ENCODE measurements at regions not wholly inside any gene's neighbourhood (a gene's known extent, or its start where the extent isn't known, plus 50 kb on each side); places are given as distances from the start of the nearest gene placed in this dataset.
"Not testable (repeated sequence)": the region's sequence is repeated elsewhere in the genome, so short reads cannot be mapped to it uniquely, and the experiment has no call there.

DNA sequence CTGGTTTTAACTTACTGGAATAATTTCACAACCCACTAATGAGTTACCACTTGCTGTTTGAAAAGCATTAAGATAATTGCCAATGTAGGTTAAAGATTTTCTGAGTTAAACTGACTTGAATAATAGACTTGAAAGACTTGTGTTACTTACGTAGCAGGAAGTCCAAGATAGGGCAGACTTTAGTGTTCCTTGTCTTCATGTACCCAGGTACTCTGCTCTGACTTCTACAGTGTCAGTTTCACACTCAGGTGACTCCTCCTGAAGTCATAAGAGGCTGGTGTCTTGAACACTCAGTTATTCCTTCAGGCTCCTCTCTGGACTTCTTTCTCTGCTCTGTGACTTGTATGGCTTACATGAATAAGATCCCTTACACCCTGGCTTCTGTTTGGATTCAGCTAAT is 76.3 kb upstream of the SGK1 start:
- no peak overlapping the region for H3K27ac Mint-ChIP-seq
- DNase-seq = no peak

DNA sequence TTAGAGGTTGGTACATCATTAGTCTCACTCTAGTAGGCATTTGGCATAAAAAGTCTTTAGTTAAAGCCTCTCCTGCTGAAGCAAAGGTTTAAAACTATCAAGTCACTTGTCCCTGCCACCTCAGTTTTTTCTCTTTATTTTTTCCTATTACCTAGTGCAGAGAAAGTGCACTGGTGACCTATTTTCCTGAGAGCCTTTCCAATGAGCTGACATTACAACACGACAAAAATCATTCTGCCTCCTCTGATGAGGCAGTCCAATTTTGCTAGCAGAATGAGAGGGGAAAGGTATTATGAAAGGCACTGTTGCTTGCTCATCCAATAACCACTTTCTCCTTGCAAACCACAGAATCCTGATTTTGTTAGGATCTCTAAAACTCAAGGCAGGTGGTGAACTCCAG is 73.3 kb upstream of the SGK1 start:
- TF ChIP-seq, protein P1, sequence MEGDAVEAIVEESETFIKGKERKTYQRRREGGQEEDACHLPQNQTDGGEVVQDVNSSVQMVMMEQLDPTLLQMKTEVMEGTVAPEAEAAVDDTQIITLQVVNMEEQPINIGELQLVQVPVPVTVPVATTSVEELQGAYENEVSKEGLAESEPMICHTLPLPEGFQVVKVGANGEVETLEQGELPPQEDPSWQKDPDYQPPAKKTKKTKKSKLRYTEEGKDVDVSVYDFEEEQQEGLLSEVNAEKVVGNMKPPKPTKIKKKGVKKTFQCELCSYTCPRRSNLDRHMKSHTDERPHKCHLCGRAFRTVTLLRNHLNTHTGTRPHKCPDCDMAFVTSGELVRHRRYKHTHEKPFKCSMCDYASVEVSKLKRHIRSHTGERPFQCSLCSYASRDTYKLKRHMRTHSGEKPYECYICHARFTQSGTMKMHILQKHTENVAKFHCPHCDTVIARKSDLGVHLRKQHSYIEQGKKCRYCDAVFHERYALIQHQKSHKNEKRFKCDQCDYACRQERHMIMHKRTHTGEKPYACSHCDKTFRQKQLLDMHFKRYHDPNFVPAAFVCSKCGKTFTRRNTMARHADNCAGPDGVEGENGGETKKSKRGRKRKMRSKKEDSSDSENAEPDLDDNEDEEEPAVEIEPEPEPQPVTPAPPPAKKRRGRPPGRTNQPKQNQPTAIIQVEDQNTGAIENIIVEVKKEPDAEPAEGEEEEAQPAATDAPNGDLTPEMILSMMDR (IDR thresholded peaks at IDR 0.05) = no peak
- Mint-ChIP-seq H3K27me3 (ENCODE audit: low read depth, poor library complexity) (peaks cover 5% of the 10 kb centered on the region), H3K4me1 (peaks cover 4% of the 10 kb centered on the region), H3K4me3 (no peak overlapping the region), H3K9me3 (no peaks in the 10 kb centered on the region), H3K27ac (no peak overlapping the region), H3K36me3 (ENCODE audit: low read depth) (no peaks in the 10 kb centered on the region)
- no peak for DNase-seq

More for the DNA sequence above, 76.3 kb upstream of the SGK1 start:
- TF ChIP-seq, protein P1 (IDR thresholded peaks at IDR 0.05) = no peak
- Mint-ChIP-seq H3K27me3 (ENCODE audit: low read depth, poor library complexity) (peaks cover 5% of the 10 kb centered on the region), H3K36me3 (ENCODE audit: low read depth) (no peaks in the 10 kb centered on the region), H3K9me3 (no peaks in the 10 kb centered on the region), H3K4me3 (no peak overlapping the region), H3K4me1 (peaks cover 23% of the 10 kb centered on the region)

DNA sequence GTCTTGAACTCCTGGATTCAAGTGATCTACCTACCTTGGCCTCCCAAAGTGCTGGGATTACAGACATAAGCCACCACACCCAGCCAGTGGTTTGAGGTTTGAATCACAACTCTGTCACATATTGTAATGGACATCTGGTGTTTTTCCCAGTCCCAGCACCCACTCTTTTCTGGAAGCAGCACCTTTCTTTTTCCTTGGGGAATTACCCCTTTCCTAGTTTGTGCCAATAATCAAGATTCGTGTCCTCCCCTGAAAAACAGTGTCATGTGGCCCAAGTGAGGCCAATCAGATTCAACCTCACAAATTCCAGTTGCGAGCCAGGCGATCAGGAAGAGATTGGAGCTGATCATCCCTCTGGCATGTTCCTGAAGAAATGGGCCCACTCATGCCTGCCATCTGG is 71.7 kb upstream of the SGK1 start:
- DNase-seq = no peak
- Mint-ChIP-seq H3K27ac (no peak overlapping the region), H3K36me3 (ENCODE audit: low read depth) (no peaks in the 10 kb centered on the region), H3K4me1 (peaks cover 4% of the 10 kb centered on the region), H3K4me3 (no peak overlapping the region), H3K9me3 (no peaks in the 10 kb centered on the region), H3K27me3 (ENCODE audit: low read depth, poor library complexity) (peaks cover 6% of the 10 kb centered on the region)
- TF ChIP-seq, protein P1 (IDR thresholded peaks at IDR 0.05) = no peak

DNA sequence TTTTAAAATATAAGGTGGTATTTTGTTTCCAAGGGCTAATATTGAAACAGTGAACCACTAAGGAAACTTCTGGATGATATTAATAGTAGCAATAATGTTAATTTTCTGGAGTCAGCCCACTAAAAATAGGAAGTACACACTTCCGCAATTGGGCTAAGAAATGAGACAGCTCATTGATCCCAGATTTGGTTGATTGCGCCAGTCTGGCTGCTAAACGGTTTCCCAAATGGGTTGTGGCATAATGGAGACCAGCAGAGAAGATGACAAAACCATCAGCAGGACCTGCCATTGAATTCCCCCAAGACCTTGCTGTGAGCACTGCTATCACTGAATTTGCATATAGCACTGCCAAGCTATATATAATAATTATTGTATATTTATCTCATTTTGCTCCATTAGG is 71.2 kb upstream of the SGK1 start:
- no peaks in the 10 kb centered on the region for H3K36me3 Mint-ChIP-seq (ENCODE audit: low read depth)
- peaks cover 2% of the 10 kb centered on the region for H3K27me3 Mint-ChIP-seq (ENCODE audit: low read depth, poor library complexity)
- TF ChIP-seq, protein P1 (IDR thresholded peaks at IDR 0.05) = no peak
- DNase-seq = no peak
- H3K4me3 Mint-ChIP-seq = no peak overlapping the region
- H3K4me1 Mint-ChIP-seq = peaks cover 4% of the 10 kb centered on the region
- no peaks in the 10 kb centered on the region for H3K9me3 Mint-ChIP-seq
- H3K27ac Mint-ChIP-seq = no peak overlapping the region

DNA sequence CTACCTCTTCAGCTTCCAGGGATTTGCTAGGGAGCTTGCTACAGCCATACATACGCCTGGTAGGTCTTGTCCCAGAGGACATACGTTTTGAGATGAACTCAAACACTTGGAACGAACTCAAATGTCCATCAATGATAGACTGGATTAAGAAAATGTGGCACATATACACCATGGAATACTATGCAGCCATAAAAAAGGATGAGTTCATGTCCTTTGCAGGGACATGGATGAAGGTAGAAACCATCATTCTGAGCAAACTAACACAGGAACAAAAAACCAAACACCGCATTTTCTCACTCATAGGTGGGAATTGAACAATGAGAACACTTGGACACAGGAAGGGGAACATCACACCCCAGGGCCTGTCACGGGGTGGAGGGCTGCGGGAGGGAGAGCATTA is 68.6 kb upstream of the SGK1 start:
- not testable (repeated sequence) for H3K9me3 Mint-ChIP-seq; DNase-seq; H3K36me3 Mint-ChIP-seq (ENCODE audit: low read depth); H3K27me3 Mint-ChIP-seq (ENCODE audit: low read depth, poor library complexity); H3K4me3 Mint-ChIP-seq; H3K4me1 Mint-ChIP-seq; H3K27ac Mint-ChIP-seq

DNA sequence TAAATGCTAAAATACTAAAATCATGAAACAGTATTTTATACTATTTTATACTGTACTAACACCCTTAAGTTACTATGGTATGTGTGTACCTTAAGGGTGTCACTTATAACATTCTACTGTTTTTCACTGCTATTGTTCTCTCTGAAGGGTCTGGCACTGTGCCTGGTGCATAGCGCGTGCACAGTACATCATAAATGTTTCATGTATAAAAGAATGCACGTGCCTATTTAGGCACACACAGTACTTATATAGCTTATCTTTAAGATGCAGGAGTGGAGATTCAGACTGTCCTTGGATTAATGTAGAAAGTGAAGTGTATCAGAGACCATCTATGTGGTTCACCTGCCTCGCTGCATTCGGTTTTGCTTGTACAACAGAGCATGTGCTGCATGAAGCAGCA is 64.0 kb upstream of the SGK1 start:
- peaks cover 8% of the 10 kb centered on the region for H3K4me1 Mint-ChIP-seq
- H3K27me3 Mint-ChIP-seq (ENCODE audit: low read depth, poor library complexity) = peaks cover 2% of the 10 kb centered on the region
- no peak overlapping the region for H3K4me3 Mint-ChIP-seq
- H3K36me3 Mint-ChIP-seq (ENCODE audit: low read depth) = no peaks in the 10 kb centered on the region
- TF ChIP-seq, protein P1 (IDR thresholded peaks at IDR 0.05) = no peak
- H3K9me3 Mint-ChIP-seq = no peaks in the 10 kb centered on the region
- H3K27ac Mint-ChIP-seq = no peak overlapping the region
- DNase-seq = no peak
